ENCODE measurements at regions not wholly inside any gene's neighbourhood (a gene's known extent, or its start where the extent isn't known, plus 50 kb on each side); places are given as distances from the start of the nearest gene placed in this dataset.

- BruUV-seq (replicated peaks): no TSS peak
- Histone ChIP-seq H3K27me3 (ENCODE audit: control insufficient read depth, insufficient read depth, low read length) (no peaks in the 10 kb centered on the region), H3K4me3 (ENCODE audit: low read depth in 2 of 2, low read length in 2 of 2) (no peak overlapping the region), H3K27ac (ENCODE audit: low read length) (no peak overlapping the region), H3K4me1 (ENCODE audit: control insufficient read depth, insufficient read depth, low read length) (no peaks in the 10 kb centered on the region), H3K36me3 (ENCODE audit: control insufficient read depth, insufficient read depth, low read length) (no peaks in the 10 kb centered on the region), H3K9me3 (ENCODE audit: control insufficient read depth, insufficient read depth, low read depth, low read length) (no peaks in the 10 kb centered on the region)
- no peak for ATAC-seq
- no peak for DNase-seq (ENCODE audit: low read depth, low spot score)
- ChIA-PET CTCF (no interaction called here), POLR2A (no interaction called here)
- in situ Hi-C loops (cut with HindIII; ENCODE audit: low pct_unique_long_range_greater_than_20kb, low sequenced_read_pairs) (no loop called here), intact Hi-C loops (cut with micrococcal nuclease; ENCODE audit: unreplicated experiment) (no loop called here)
- no peak for TF ChIP-seq REST (IDR thresholded peaks at IDR 0.05; ENCODE audit: insufficient read depth in 1 of 2, low read depth in 2 of 2, low read length in 1 of 2)
These were observed 76.2 kb upstream of the SLC25A13 start for GRCh38 chr7:96397936-96398598.

- TF ChIP-seq REST (IDR thresholded peaks at IDR 0.05; ENCODE audit: insufficient read depth in 1 of 2, low read depth in 2 of 2, low read length in 1 of 2) (no peak), SIN3A (IDR thresholded peaks at IDR 0.05; ENCODE audit: borderline replicate concordance, insufficient read depth, low read depth, low read length) (no peak), TCF7L2 (IDR thresholded peaks at IDR 0.05; ENCODE audit: low read depth, low read length) (no peak), CTCF (IDR thresholded peaks at IDR 0.05) (no peak), POLR2AphosphoS5 (IDR thresholded peaks at IDR 0.05; ENCODE audit: low read depth, low read length) (no peak)
- in situ Hi-C loops (cut with HindIII; ENCODE audit: low pct_unique_long_range_greater_than_20kb, low sequenced_read_pairs): no loop called here
- BruUV-seq (replicated peaks): no TSS peak
- POLR2A ChIA-PET: no interaction called here
- ATAC-seq: peak; percentile 74; the same call in 1 of the 2 replicates
- H3K9me3 ChIP-seq (ENCODE audit: control insufficient read depth, insufficient read depth, low read depth, low read length): no peaks in the 10 kb centered on the region
- intact Hi-C loops (cut with micrococcal nuclease; ENCODE audit: unreplicated experiment): no loop called here
- peak; percentile 30 for DNase-seq (ENCODE audit: low read depth, low spot score)
- CTCF ChIA-PET: interaction anchor here (0.5 kb wide), 1 partner anchor 313 kb away, joined by 3 read pairs; no protein-coding TSS in a partner anchor
- H3K4me3 ChIP-seq (ENCODE audit: low read depth in 2 of 2, low read length in 2 of 2): no peak overlapping the region
- H3K27ac ChIP-seq (ENCODE audit: low read length): no peak overlapping the region
- no peaks in the 10 kb centered on the region for H3K4me1 ChIP-seq (ENCODE audit: control insufficient read depth, insufficient read depth, low read length)
- H3K36me3 ChIP-seq (ENCODE audit: control insufficient read depth, insufficient read depth, low read length): no peaks in the 10 kb centered on the region
- H3K27me3 ChIP-seq (ENCODE audit: control insufficient read depth, insufficient read depth, low read length): no peaks in the 10 kb centered on the region; the same call in 1 of the 2 replicates
These were observed 66.9 kb upstream of the SLC25A13 start for GRCh38 chr7:96388620-96389383.
